HG02759 (cell line): ENCODE measurements at regions not wholly inside any gene's neighbourhood (a gene's known extent, or its start where the extent isn't known, plus 50 kb on each side); places are given as distances from the start of the nearest gene placed in this dataset.

Source experiments
- ATAC-seq: cut with Tn5 transposase; IDR thresholded peaks from one replicate; pipeline ENCODE4 v1.9.1; 2021; ENCODE audit warnings: mild to moderate bottlenecking, moderate library complexity; ENCODE audit not compliant: unreplicated experiment

DNA sequence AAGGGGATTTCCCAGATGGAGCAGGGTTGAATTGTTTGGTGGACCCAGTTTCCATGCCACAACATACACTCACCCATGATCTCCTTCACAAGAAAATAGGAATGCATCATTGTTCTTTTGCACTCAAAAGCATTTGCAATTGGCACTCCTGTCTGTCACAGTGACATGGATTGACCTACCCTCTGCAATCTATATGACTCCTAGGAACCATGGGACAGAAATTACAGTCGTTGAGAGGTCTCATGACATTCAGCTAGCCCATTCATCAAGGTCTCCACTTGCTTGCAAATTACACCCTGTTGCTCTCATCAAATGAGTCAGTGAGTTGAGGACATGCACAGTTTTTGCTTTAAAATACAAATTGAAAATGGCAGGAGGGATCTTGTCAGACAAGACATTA lies 448.5 kb downstream of the LPIN1 start:
- no peak for ATAC-seq

DNA sequence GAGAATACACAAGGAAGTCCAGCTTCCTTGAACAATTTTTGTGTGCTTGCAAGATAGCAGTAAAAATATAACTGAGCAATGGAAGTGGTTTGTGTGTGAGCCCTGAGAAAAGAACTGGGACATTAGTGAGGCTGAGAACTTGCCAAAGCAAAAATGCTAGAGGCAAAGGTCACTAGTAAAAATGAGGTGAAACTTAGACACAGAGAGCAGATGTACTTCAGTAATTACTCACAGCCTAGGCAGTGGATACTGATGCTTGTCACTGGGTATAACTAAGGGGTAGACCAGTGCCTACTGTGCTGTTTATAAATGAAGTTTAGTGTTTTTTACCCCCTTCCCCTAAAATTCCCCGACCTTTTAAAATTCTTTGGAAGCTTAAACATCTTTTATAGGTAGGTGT lies 450.1 kb downstream of the LPIN1 start:
- ATAC-seq: peak; percentile 69

DNA sequence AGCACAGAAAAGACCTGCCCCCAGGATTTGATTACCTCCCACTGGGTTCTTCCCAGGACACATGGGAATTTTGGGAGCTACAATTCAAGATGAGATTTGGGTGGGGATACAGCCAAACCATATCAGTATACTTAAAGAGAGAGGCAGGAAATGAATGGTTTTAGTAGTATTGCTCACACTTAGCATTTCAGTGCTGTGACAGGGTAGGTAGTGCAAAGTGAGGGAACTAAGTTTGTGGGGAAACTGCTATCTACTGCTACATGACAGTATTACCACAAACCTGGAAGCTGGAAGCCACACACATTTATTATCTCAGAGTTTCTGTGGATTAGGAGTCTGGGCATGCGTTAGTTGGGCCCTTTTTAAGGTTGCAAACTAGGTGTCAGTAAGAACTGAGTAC lies 450.7 kb downstream of the LPIN1 start:
- ATAC-seq: no peak

DNA sequence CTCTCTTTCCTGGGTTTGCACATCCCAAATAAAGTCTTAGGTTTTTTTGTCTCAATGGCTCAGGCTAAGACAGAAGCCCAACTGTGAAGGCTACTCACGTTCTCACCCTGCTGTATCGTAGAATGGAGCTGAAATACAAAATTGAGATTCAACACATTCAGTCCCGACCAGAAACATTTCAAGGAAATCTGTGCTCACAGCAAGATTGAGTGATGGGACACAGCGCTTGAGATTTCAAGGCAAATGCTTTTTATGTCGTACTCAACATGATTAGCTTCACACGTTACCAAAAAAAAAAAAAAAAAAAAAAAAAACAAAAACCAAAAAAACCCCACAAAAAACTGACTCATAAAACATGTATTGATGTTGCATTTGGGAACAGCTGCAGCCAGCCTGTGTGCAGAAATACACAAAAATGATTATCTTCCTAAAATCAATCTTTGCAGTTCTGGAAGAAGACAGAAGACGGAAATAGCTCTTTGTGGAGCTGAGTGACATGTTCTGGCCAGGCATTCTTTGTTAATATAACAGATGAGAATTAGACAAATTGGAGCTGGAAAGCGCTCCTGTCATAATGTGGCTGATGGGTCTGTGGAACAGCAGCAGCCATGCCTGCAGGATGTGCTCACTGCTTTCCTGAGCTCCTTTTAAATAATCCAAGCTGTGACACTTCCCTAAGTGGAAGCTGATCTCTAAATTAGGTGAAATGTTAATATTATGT lies 453.2 kb downstream of the LPIN1 start:
- ATAC-seq: no peak

- ATAC-seq: no peak
Observed at GRCh38 chr2:12201369-12201768, 454.9 kb downstream of the LPIN1 start.

GRCh38 chr2:12202313-12203075 lies 456.1 kb downstream of the LPIN1 start:
- no peak for ATAC-seq

- ATAC-seq: no peak
Observed at GRCh38 chr2:12203528-12203927, 457.1 kb downstream of the LPIN1 start.

DNA sequence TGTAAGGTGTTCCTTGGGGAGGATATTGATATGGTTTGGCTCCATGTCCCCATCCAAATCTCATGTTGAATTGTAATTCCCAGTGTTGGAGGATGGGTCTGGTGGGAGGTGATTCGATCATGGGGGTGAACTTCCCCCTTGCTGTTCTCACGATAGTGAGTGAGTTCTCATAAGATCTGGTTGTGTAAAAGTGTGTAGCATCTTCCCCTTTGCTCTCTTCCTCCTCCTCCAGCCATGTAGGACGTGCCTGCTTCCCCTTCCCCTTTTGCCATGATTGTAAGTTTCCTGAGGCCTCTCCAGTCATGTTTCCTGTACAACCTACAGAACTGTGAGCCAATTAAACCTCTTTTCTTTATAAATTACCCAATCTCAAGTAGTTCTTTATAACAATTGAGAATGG lies 458.7 kb downstream of the LPIN1 start:
- no peak for ATAC-seq

DNA sequence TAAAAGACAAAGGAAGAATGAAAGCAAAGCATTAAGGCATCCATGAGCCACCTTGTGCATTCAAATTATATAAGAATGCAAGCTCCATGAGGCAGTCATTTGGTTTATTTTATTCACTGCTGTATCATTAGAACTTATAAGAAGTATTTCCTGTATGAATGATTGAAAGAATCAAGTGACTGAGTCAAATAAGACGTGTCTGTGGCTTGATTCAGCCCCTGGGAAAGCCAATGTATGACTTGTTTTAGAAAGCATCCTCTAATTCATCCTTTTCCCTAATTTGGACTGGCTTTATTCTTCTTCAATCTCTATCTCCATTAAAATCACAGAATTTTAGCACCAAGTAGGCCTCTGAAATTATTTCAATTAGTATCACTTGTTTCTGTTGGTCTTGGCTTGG lies 461.1 kb downstream of the LPIN1 start:
- no peak for ATAC-seq

- ATAC-seq: no peak
Observed at GRCh38 chr2:12210016-12210933, 463.8 kb downstream of the LPIN1 start.

DNA sequence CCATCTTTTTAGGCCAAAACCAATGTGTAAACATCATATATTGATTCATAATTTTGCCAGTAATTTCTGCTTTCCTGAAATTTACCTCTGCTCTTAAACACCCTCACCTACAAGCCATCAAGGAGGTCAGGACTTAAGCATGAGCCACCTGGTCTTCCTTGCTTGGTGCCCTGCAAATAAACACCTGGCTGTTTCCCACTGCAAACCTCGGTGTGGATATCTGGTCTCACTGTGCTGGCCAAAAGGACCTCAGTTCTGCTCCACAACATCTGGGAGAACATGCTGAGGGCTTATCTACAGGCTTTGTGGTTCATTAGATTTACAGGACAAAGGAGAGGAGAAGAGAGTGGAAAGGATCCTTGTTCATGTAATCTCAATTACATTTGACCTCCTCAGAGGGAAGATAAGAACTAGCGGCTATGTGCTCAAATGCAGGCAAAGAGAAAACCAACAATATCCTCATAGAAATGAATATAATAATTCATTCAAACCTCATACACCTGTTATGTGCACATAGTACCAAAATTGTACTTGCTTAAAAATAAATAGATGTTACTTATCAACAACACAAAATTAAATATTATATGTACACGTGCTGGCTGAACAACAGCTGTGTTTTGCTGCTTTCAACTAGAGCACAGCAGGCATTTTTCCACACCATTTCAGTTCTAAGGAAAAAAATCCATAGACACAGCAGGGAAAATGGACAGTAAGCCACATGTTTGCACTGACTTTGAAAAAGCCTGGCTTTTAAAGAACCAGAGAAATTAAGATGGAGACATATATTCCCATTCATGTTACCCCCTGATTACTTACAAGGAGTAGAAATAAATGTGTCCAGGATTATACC lies 465.1 kb downstream of the LPIN1 start:
- no peak for ATAC-seq

DNA sequence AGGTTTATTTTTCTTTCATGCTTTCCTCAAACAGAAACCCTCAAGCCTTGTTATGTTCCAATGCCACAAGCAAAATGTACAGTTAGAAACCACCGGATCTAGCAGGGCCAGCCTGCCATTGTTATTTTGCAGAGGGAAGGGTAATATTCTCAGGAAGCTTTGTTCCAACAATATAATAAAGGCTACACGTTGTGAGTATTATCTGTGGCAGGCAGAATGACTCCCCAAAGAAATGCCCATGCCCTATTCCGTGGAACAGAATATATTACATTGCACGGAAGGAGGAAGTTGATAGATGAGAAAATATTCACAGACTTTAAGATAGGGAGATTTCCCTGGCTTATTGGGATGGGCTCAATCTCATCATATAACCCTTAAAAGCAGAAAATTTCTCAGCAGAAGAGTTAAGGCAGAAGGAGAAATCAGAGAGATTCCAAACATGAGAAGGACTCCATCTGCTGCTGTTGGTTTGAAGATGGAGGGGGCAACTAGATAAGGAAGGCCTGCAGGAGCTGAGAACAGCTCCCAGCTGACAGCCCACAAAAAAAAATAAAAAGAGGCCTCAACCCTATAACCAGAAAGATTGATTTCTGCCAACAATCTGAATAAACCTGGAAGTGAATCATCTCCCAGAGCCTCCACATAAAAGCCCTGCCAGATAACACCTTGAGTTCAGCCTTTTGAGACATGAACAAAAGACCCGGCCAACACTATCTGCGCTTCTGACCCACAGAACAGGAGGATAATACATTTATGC lies 466.6 kb downstream of the LPIN1 start:
- ATAC-seq: no peak

- ATAC-seq: no peak
Observed at GRCh38 chr2:12217175-12217574, 470.7 kb downstream of the LPIN1 start.

GRCh38 chr2:12219761-12220160 lies 473.3 kb downstream of the LPIN1 start:
- no peak for ATAC-seq

GRCh38 chr2:12221584-12221983 lies 475.2 kb downstream of the LPIN1 start:
- no peak for ATAC-seq

DNA sequence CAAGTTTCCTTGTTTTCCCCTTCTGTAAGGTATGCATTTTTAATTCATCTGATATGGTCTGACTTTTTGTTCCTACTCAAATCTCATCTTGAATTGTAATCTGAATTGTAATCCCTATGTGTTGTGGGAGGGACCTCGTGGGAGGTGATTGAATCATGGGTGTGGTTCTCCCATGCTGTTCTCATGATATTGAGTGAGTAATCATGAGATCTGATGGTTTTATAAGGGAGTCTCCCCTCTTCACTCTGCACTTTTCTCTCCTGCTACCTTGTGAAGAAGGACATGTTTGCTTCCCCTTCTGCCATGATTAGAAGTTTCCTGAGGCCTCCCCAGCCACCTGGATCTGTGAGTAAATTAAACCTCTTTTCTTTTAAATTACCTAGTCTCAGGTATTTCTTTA lies 476.1 kb downstream of the LPIN1 start:
- no peak for ATAC-seq

- no peak for ATAC-seq
Observed at GRCh38 chr2:12223732-12224131, 477.3 kb downstream of the LPIN1 start.

- ATAC-seq: no peak
Observed at GRCh38 chr2:12226653-12227052, 480.2 kb downstream of the LPIN1 start.

GRCh38 chr2:12227941-12228608 lies 481.6 kb downstream of the LPIN1 start:
- no peak for ATAC-seq
